ENCODE measurements at regions not wholly inside any gene's neighbourhood (a gene's known extent, or its start where the extent isn't known, plus 50 kb on each side); places are given as distances from the start of the nearest gene placed in this dataset.

GRCh38 chr17:79138826-79139225, 64.2 kb downstream of the ENGASE start:
- intact Hi-C loops (cut with micrococcal nuclease) = no loop called here
- no peak overlapping the region for H3K4me2 ChIP-seq (ENCODE audit: low read length)
- H3K4me3 ChIP-seq (replicated peaks in 1 of 2; ENCODE audit: low read depth in 1 of 2, low read length in 2 of 2) = no peak overlapping the region
- TF ChIP-seq, protein P1, sequence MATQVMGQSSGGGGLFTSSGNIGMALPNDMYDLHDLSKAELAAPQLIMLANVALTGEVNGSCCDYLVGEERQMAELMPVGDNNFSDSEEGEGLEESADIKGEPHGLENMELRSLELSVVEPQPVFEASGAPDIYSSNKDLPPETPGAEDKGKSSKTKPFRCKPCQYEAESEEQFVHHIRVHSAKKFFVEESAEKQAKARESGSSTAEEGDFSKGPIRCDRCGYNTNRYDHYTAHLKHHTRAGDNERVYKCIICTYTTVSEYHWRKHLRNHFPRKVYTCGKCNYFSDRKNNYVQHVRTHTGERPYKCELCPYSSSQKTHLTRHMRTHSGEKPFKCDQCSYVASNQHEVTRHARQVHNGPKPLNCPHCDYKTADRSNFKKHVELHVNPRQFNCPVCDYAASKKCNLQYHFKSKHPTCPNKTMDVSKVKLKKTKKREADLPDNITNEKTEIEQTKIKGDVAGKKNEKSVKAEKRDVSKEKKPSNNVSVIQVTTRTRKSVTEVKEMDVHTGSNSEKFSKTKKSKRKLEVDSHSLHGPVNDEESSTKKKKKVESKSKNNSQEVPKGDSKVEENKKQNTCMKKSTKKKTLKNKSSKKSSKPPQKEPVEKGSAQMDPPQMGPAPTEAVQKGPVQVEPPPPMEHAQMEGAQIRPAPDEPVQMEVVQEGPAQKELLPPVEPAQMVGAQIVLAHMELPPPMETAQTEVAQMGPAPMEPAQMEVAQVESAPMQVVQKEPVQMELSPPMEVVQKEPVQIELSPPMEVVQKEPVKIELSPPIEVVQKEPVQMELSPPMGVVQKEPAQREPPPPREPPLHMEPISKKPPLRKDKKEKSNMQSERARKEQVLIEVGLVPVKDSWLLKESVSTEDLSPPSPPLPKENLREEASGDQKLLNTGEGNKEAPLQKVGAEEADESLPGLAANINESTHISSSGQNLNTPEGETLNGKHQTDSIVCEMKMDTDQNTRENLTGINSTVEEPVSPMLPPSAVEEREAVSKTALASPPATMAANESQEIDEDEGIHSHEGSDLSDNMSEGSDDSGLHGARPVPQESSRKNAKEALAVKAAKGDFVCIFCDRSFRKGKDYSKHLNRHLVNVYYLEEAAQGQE (IDR thresholded peaks at IDR 0.05; ENCODE audit: low read depth) = no peak
- TF ChIP-seq JUND (IDR thresholded peaks at IDR 0.05) = no peak
- no peak for TF ChIP-seq EZH2phosphoT487 (IDR thresholded peaks at IDR 0.05; ENCODE audit: borderline replicate concordance)
- TF ChIP-seq ZFX (IDR thresholded peaks at IDR 0.05) = no peak
- TF ChIP-seq RAD21 (IDR thresholded peaks at IDR 0.05; ENCODE audit: low read depth) = no peak
- TF ChIP-seq ZBTB33 (IDR thresholded peaks at IDR 0.05; ENCODE audit: extremely low read depth, insufficient replicate concordance, low read length) = no peak
- no peak for TF ChIP-seq TCF7L2 (IDR thresholded peaks at IDR 0.05; ENCODE audit: borderline replicate concordance, extremely low read depth, insufficient read depth, insufficient read length)
- no peak for TF ChIP-seq CTCF (IDR thresholded peaks at IDR 0.05 in 2 of 3, conservative IDR thresholded peaks at IDR 0.05 in 1 of 3; ENCODE audit: borderline replicate concordance in 1 of 3, insufficient read depth in 1 of 3, low read depth in 2 of 3, low read length in 2 of 3)
- no peak for TF ChIP-seq SP1 (IDR thresholded peaks at IDR 0.05; ENCODE audit: low read depth)
- no peak for TF ChIP-seq CEBPB (IDR thresholded peaks at IDR 0.05; ENCODE audit: low read depth)
- no peak for TF ChIP-seq EZH2 (IDR thresholded peaks at IDR 0.05)
- no peak for TF ChIP-seq ELF1 (IDR thresholded peaks at IDR 0.05; ENCODE audit: borderline replicate concordance, low read depth)
- no peak for TF ChIP-seq EGR1 (IDR thresholded peaks at IDR 0.05; ENCODE audit: low read depth)
- no peak for TF ChIP-seq YY1 (IDR thresholded peaks at IDR 0.05; ENCODE audit: extremely low read depth, insufficient replicate concordance, low read depth, low read length)
- no peak for TF ChIP-seq MAX (IDR thresholded peaks at IDR 0.05)
- no peak for TF ChIP-seq POLR2A (IDR thresholded peaks at IDR 0.05; ENCODE audit: borderline replicate concordance, extremely low read depth, insufficient read depth, insufficient read length)
- TF ChIP-seq ZNF274 (IDR thresholded peaks at IDR 0.05; ENCODE audit: low read depth, low read length) = no peak
- H3K79me2 ChIP-seq (ENCODE audit: insufficient read depth, low read length) = no peaks in the 10 kb centered on the region
- CTCF ChIA-PET = no interaction called here
- BruUV-seq (replicated peaks) = no TSS peak
- no peaks in the 10 kb centered on the region for H4K20me1 ChIP-seq (ENCODE audit: insufficient read depth)
- no peaks in the 10 kb centered on the region for H3K4me1 ChIP-seq (ENCODE audit: control insufficient read depth in 1 of 2, insufficient read depth in 2 of 2, low read length in 2 of 2)
- no peaks in the 10 kb centered on the region for H3K9me3 ChIP-seq (ENCODE audit: control insufficient read depth in 1 of 2, insufficient read depth in 1 of 2, low read depth in 1 of 2, low read length in 2 of 2)
- no peak overlapping the region for H3K27ac ChIP-seq (ENCODE audit: low read depth, low read length)
- H2AFZ ChIP-seq (ENCODE audit: low read depth, low read length, poor library complexity, severe bottlenecking) = no peak overlapping the region
- H3K9me2 ChIP-seq (ENCODE audit: insufficient read depth) = no peaks in the 10 kb centered on the region
- peaks cover 41% of the 10 kb centered on the region; the same call in 1 of the 2 replicates for H3K27me3 ChIP-seq (ENCODE audit: insufficient read depth, low read length)
- no peak for ATAC-seq
- DNase-seq (ENCODE audit: low read depth, low spot score) = no peak
- POLR2A ChIA-PET = no interaction called here
- H3K36me3 ChIP-seq (ENCODE audit: control insufficient read depth in 1 of 2, insufficient read depth in 2 of 2, low read length in 2 of 2) = no peaks in the 10 kb centered on the region
- no peak overlapping the region for H3K9ac ChIP-seq (ENCODE audit: low read length)
- RAD21 ChIA-PET (ENCODE audit: low non-redundant PET in 1 of 2, low total read pairs in 2 of 2, uncharacterized antibody in 2 of 2, unreplicated experiment in 2 of 2) = no interaction called here
